ENCODE measurements at regions not wholly inside any gene's neighbourhood (a gene's known extent, or its start where the extent isn't known, plus 50 kb on each side); places are given as distances from the start of the nearest gene placed in this dataset.

- no peak for TF ChIP-seq EZH2 (IDR thresholded peaks at IDR 0.05; ENCODE audit: borderline replicate concordance, low read depth, low read length, poor library complexity, severe bottlenecking)
- no peak for TF ChIP-seq CTCF (conservative IDR thresholded peaks at IDR 0.05; ENCODE audit: low read depth, low read length)
Observed at GRCh38 chr6:114833211-114833610, 490.4 kb upstream of the HS3ST5 start.

GRCh38 chr6:114830515-114830914, 487.7 kb upstream of the HS3ST5 start:
- ChIA-PET POLR2A (ENCODE audit: low non-redundant PET) (no interaction called here), CTCF (no interaction called here)
- H3K9me3 ChIP-seq (ENCODE audit: low read depth, low read length, poor library complexity, severe bottlenecking): no peaks in the 10 kb centered on the region
- intact Hi-C loops (cut with micrococcal nuclease; ENCODE audit: unreplicated experiment): no loop called here
- no TSS peak for BruUV-seq (replicated peaks)
- no peaks in the 10 kb centered on the region for H3K36me3 ChIP-seq (ENCODE audit: insufficient read depth, low read length, poor library complexity, severe bottlenecking)
- H3K4me3 ChIP-seq (ENCODE audit: low read depth, low read length, poor library complexity, severe bottlenecking): no peak overlapping the region
- no peaks in the 10 kb centered on the region for H3K27me3 ChIP-seq (replicated peaks; ENCODE audit: insufficient read depth, low read depth, low read length, poor library complexity)
- TF ChIP-seq CTCF (conservative IDR thresholded peaks at IDR 0.05; ENCODE audit: low read depth, low read length) (no peak), EZH2 (IDR thresholded peaks at IDR 0.05; ENCODE audit: borderline replicate concordance, low read depth, low read length, poor library complexity, severe bottlenecking) (no peak)
- no peak for DNase-seq (ENCODE audit: low spot score)
- H3K4me1 ChIP-seq (ENCODE audit: insufficient read depth, low read length, poor library complexity, severe bottlenecking): no peaks in the 10 kb centered on the region
- H3K27ac ChIP-seq (ENCODE audit: low read depth, low read length, poor library complexity, severe bottlenecking): no peak overlapping the region

More at GRCh38 chr6:114833211-114833610, 490.4 kb upstream of the HS3ST5 start:
- CTCF ChIA-PET: no interaction called here
- DNase-seq (ENCODE audit: low spot score): no peak
- POLR2A ChIA-PET (ENCODE audit: low non-redundant PET): no interaction called here
- Histone ChIP-seq H3K27me3 (replicated peaks; ENCODE audit: insufficient read depth, low read depth, low read length, poor library complexity) (no peaks in the 10 kb centered on the region), H3K4me1 (ENCODE audit: insufficient read depth, low read length, poor library complexity, severe bottlenecking) (no peaks in the 10 kb centered on the region), H3K36me3 (ENCODE audit: insufficient read depth, low read length, poor library complexity, severe bottlenecking) (no peaks in the 10 kb centered on the region), H3K4me3 (ENCODE audit: low read depth, low read length, poor library complexity, severe bottlenecking) (no peak overlapping the region), H3K9me3 (ENCODE audit: low read depth, low read length, poor library complexity, severe bottlenecking) (no peaks in the 10 kb centered on the region), H3K27ac (ENCODE audit: low read depth, low read length, poor library complexity, severe bottlenecking) (no peak overlapping the region)
- no TSS peak for BruUV-seq (replicated peaks)
- intact Hi-C loops (cut with micrococcal nuclease; ENCODE audit: unreplicated experiment): no loop called here

- no peaks in the 10 kb centered on the region for H3K9me3 ChIP-seq (ENCODE audit: low read depth, low read length, poor library complexity, severe bottlenecking)
- no peaks in the 10 kb centered on the region for H3K36me3 ChIP-seq (ENCODE audit: insufficient read depth, low read length, poor library complexity, severe bottlenecking)
- H3K27ac ChIP-seq (ENCODE audit: low read depth, low read length, poor library complexity, severe bottlenecking): no peak overlapping the region
- CTCF ChIA-PET: no interaction called here
- no peaks in the 10 kb centered on the region for H3K27me3 ChIP-seq (replicated peaks; ENCODE audit: insufficient read depth, low read depth, low read length, poor library complexity)
- no peaks in the 10 kb centered on the region for H3K4me1 ChIP-seq (ENCODE audit: insufficient read depth, low read length, poor library complexity, severe bottlenecking)
- no peak overlapping the region for H3K4me3 ChIP-seq (ENCODE audit: low read depth, low read length, poor library complexity, severe bottlenecking)
- intact Hi-C loops (cut with micrococcal nuclease; ENCODE audit: unreplicated experiment): no loop called here
- no TSS peak for BruUV-seq (replicated peaks)
- POLR2A ChIA-PET (ENCODE audit: low non-redundant PET): no interaction called here
- TF ChIP-seq CTCF (conservative IDR thresholded peaks at IDR 0.05; ENCODE audit: low read depth, low read length): no peak
- TF ChIP-seq EZH2 (IDR thresholded peaks at IDR 0.05; ENCODE audit: borderline replicate concordance, low read depth, low read length, poor library complexity, severe bottlenecking): no peak
- DNase-seq (ENCODE audit: low spot score): no peak
Observed at GRCh38 chr6:114827135-114827534, 484.3 kb upstream of the HS3ST5 start.

Data from A673 (cell line).